NCI-H345 (cell line): ENCODE measurements at regions not wholly inside any gene's neighbourhood (a gene's known extent, or its start where the extent isn't known, plus 50 kb on each side); places are given as distances from the start of the nearest gene placed in this dataset.
"Not testable (repeated sequence)": the region's sequence is repeated elsewhere in the genome, so short reads cannot be mapped to it uniquely, and the experiment has no call there.

Experiments used
- DNase-seq: peaks from one replicate; lab custom pipeline; 2025; lab: John Stamatoyannopoulos, UW

GRCh38 chr2:228793116-228793515, 478.0 kb downstream of the PID1 start:
- no peak for DNase-seq

- no peak for DNase-seq
Measured at GRCh38 chr2:228786901-228787300, 484.2 kb downstream of the PID1 start.

GRCh38 chr2:228782281-228782680, 488.8 kb downstream of the PID1 start:
- DNase-seq: no peak

GRCh38 chr2:228777855-228778355, 493.2 kb downstream of the PID1 start:
- no peak for DNase-seq

- no peak for DNase-seq
Measured at GRCh38 chr2:228774548-228774947, 496.5 kb downstream of the PID1 start.

DNA sequence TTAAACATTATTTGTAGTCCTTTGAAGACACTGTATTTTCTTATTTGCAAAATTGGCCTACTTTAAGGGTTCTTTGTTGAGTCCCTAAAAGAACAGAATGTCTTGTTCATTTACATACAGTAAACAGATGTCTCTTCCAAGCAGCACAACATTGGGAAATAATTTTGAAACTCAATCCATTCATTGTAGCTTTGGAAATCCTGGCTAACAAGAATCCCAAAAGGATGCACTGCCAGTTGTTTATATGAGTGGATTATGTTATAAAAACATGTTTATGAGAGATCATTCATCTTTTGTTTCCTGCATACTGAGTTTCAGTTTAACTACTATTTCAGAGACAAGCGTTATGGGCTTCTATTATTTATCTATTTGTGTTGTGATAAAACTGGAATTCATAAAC, 499.3 kb downstream of the PID1 start:
- no peak for DNase-seq

- no peak for DNase-seq
Measured at GRCh38 chr2:228771315-228771714, 499.8 kb downstream of the PID1 start.

DNA sequence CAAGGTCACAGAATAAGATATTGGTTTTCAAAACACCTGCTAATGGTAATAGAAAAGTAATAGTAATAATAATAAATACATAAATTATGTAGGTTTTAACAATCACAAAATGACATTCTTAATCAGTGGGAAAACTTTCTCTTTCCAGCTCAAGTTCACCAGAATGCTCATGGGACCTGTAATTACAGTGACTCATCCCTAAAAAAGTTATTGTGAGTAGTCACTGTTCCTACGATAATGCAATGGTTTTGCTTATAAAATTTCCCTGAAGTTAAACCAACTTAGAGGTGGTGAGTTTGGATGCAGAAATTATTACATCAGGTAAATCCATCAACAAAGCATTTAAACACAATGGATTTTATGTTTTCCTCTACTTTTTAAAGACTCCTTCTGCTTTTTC, 502.3 kb downstream of the PID1 start:
- DNase-seq: no peak

- DNase-seq: not testable (repeated sequence)
Measured at GRCh38 chr2:228768141-228768540, 502.9 kb downstream of the PID1 start.

- DNase-seq: no peak
Measured at GRCh38 chr2:228767196-228767595, 503.9 kb downstream of the PID1 start.

DNA sequence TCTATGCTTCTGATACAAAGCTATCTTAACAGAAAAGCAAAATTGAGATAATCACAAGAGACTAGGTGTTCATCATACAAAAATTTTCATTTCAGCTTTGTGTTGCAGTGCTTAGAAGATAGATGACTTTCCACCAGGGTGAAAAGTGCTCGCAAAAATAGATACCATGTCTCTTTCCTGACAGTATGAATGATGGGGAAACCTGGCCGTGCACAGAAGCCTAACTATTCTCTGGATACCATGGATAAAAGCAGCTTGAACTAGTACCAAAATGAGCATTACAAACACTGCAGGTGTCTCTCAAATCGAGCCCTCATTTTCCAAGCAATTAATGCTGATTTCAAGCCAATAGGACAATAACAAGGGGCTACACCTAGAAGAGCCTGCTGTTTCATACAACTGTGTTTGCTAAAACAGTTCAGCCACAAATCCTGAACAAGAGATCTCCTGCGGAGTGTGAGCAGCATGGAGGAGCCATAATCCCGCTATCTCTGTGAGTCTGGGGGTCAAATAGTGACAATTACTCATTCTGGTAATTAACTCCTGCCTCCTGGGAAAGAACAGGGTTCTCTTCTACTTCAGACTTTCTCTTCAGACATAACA, 507.6 kb downstream of the PID1 start:
- DNase-seq: peak; percentile 80

GRCh38 chr2:228762565-228762964, 508.5 kb downstream of the PID1 start:
- DNase-seq: no peak

DNA sequence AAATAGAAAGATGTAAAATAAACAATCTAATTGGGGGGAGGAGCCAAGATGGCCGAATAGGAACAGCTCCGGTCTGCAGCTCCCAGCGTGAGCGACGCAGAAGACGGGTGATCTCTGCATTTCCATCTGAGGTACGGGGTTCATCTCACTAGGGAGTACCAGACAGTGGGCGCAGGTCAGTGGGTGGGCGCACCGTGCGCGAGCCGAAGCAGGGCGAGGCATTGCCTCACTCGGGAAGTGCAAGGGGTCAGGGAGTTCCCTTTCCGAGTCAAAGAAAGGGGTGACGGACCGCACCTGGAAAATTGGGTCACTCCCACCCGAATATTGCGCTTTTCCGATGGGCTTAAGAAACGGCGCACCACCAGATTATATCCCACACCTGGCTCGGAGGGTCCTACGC, 515.4 kb downstream of the PID1 start:
- DNase-seq: not testable (repeated sequence)

- no peak for DNase-seq
Measured at GRCh38 chr2:228747483-228747882, 523.6 kb downstream of the PID1 start.

DNA sequence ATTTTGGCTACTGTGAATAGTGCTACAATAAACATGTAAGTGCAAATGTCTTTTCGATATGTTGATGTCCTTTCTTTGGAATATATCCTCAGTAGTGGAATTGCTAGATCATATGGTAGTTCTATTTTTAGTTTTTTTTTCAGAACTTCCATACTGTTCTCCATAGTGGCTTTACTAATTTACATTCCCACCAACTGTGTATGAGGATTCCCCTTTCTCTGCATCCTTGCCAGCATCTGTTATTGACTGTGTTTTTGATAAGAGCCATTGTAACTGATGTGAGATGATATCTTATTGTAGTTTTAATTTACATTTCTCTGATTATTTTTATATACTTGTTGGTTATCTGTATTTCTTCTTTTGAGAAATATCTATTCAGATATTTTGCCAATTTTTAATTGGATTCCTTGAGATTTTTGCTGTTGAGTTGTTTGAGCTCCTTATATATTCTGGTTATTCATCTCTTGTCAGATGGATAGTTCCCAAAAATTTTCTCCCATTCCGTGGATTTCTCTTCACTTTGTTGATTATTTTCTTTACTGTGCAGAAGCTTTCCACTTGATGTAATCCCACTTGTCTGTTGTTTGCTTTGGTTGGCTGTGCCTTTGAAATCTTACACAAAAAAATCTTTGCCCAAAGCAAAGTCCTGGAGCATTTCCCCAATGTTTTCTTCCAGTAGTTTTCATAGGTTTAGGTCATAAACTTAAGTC, 532.3 kb downstream of the PID1 start:
- DNase-seq: no peak

DNA sequence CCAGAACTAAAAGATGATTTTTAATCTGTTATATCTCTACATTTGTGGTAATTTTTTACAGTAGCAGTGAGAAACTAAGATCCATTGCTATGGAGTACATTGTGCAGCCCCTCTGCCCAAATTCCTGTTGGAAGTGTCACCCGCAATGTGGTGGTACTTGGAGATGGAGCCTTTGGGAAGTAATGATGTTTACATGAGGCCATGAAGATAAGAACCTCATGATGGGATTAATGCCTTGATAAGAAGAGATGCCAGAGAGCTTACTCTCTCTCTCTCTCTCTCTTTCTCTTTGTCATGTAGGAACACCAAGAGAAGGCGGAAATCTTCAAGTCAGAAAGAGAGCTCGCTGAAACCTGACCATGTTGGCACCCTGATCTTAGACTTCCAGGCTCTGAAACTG, 535.4 kb downstream of the PID1 start:
- no peak for DNase-seq

GRCh38 chr2:228731517-228731916, 539.6 kb downstream of the PID1 start:
- DNase-seq: no peak

DNA sequence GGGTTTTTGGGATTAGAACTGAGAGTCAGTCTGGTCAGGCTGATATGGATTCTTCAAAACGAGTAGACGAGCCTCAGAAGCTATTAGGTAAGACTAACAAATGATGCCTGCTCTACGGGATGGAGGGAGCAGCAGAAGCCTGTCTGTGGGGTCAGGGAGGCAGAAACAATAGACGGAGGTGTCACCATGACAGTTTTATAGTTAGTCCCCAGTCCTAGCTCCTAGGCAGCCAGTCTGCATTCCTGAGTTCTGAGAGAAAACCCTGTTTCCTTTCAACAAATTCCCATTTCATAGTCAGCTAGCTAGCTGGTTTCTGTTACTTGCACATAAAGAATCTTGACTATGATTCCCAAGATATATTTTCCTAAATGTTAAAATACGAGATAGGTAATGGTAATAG, 542.1 kb downstream of the PID1 start:
- DNase-seq: no peak

DNA sequence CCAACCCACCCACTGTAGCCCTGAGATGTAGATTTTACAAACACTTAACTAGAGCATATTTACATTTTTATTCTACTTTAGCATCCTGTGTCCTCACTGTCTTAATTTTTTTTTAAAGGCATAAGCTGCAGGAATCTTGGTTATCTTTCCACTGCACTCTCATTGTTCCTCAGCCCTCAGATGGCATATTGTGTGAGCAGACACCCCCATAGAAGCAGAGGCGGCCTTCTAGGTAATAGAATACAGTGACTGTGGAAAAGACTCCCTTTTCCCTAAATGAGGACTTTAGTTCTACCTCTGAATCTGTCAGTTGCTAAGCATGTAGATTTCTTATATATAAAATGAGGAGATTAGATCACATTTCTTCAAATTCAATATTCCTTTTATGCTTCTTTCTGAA, 543.5 kb upstream of the SPHKAP start:
- DNase-seq: no peak

DNA sequence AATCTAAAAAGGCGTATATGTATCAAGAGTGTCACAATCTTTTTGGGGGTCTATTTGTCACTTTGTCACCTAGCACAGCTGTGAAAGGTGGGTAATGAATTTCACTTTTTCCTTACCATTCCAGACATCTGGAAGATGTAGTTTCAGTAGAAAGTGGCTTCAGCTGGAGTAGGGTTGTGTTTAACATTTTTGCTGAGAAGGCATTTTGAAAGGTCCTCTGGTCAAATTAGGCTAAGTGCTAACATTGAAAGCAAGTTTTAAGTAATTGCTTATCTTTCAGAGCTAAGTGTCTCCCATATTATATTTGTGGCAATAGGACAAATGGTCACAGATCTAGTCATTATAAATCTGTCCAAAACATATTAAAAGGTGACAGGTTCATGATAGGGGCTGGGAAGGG, 542.1 kb upstream of the SPHKAP start:
- DNase-seq: no peak

- DNase-seq: no peak
Measured at GRCh38 chr2:228722311-228722710, 540.8 kb upstream of the SPHKAP start.

DNA sequence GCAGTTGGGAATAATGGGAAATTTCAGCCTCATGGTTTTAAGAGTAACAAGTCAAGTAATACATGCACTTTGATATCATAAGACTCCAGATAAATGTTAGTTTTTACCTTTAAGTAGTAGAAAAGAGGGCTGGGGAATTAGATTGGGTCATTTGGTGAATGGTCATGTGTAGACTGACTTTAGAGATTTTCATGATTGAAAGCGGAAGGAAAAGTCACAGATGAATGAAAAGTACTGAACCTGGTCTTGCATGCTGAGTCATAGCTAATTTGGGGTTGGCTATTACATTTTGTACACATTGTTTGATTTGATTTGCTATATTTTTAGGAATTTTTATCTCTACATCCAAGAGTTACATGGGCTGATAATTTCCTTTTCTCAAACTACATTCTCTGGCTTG, 539.4 kb upstream of the SPHKAP start:
- DNase-seq: no peak

GRCh38 chr2:228709788-228710371, 528.4 kb upstream of the SPHKAP start:
- no peak for DNase-seq
